ENCODE measurements at regions not wholly inside any gene's neighbourhood (a gene's known extent, or its start where the extent isn't known, plus 50 kb on each side); places are given as distances from the start of the nearest gene placed in this dataset.

GRCh38 chr11:116545912-116546311, 226.9 kb downstream of the BUD13 start:
- TF ChIP-seq CTCF (IDR thresholded peaks at IDR 0.05 in 4 of 5, conservative IDR thresholded peaks at IDR 0.05 in 1 of 5) (no peak), POLR2A (IDR thresholded peaks at IDR 0.05) (no peak)

Data from gastrocnemius medialis (tissue), 4 donors.